Loucy (cell line): ENCODE measurements at regions not wholly inside any gene's neighbourhood (a gene's known extent, or its start where the extent isn't known, plus 50 kb on each side); places are given as distances from the start of the nearest gene placed in this dataset.

Source experiments
- H2AFZ ChIP-seq: fragments of 200-600 bp; sonication (generic); 2 replicates; pipeline ENCODE4 v1.6.0; 2016; ENCODE audit warnings: antibody characterized with exemption, mild to moderate bottlenecking, low read length, moderate library complexity
- H3F3A ChIP-seq: fragments of 200-600 bp; 2 replicates; pipeline ENCODE4 v1.6.0; 2016; ENCODE audit warnings: antibody characterized with exemption, low read depth, mild to moderate bottlenecking
- H3K27me3 ChIP-seq: fragments of 200-600 bp; sonication (generic); 2 replicates; pipeline ENCODE4 v1.6.1; 2014; ENCODE audit warnings: low read length, mild to moderate bottlenecking; ENCODE audit not compliant: insufficient read depth, poor library complexity, severe bottlenecking
- H3K36me3 ChIP-seq: fragments of 200-600 bp; sonication (generic); 2 replicates; pipeline ENCODE4 v1.6.1; 2016; ENCODE audit warnings: low read length; ENCODE audit not compliant: insufficient read depth
- H3K4me1 ChIP-seq: fragments of 200-600 bp; sonication (generic); 2 replicates; pipeline ENCODE4 v1.5.1; 2014; ENCODE audit warnings: low read length, mild to moderate bottlenecking; ENCODE audit not compliant: insufficient read depth, poor library complexity, severe bottlenecking
- H3K4me2 ChIP-seq: fragments of 200-600 bp; sonication (generic); 2 replicates; pipeline ENCODE4 v1.6.0; 2014; ENCODE audit warnings: antibody characterized with exemption, low read length, low read depth, mild to moderate bottlenecking; ENCODE audit not compliant: poor library complexity, severe bottlenecking
- H3K4me3 ChIP-seq: fragments of 200-600 bp; sonication (generic); 2 replicates; pipeline ENCODE4 v1.5.1; 2014; ENCODE audit warnings: low read length, mild to moderate bottlenecking, mixed read lengths; ENCODE audit not compliant: poor library complexity, severe bottlenecking
- H3K79me2 ChIP-seq: fragments of 200-600 bp; sonication (generic); 2 replicates; pipeline ENCODE4 v1.6.1; 2014; ENCODE audit warnings: low read length; ENCODE audit not compliant: insufficient read depth
- H3K9ac ChIP-seq: fragments of 200-600 bp; sonication (generic); 2 replicates; pipeline ENCODE4 v1.6.0; 2014; ENCODE audit warnings: mild to moderate bottlenecking, low read depth, low read length, moderate library complexity; ENCODE audit not compliant: poor library complexity, severe bottlenecking
- H3K9me2 ChIP-seq: fragments of 200-600 bp; sonication (generic); replicated peaks from 2 replicates; pipeline ENCODE4 v1.6.1; 2016; ENCODE audit warnings: low read depth, low read length, mixed read lengths
- H3K9me3 ChIP-seq: fragments of 200-600 bp; sonication (generic); 2 replicates; pipeline ENCODE4 v1.6.1; 2014; ENCODE audit warnings: mild to moderate bottlenecking, antibody characterized with exemption, low read length, low read depth; ENCODE audit not compliant: insufficient read depth
- H4K20me1 ChIP-seq: fragments of 200-600 bp; sonication (generic); 2 replicates; pipeline ENCODE4 v1.6.0; 2014; ENCODE audit warnings: antibody characterized with exemption, low read length, mild to moderate bottlenecking; ENCODE audit not compliant: insufficient read depth, poor library complexity, severe bottlenecking
- EZH2phosphoT487 ChIP-seq: fragments of 200-600 bp; IDR thresholded peaks from 2 replicates; pipeline ENCODE4 v1.6.1; 2018; ENCODE audit warnings: antibody characterized with exemption, mild to moderate bottlenecking, moderate library complexity, borderline replicate concordance
- TF ChIP-seq, protein P1 (sequence below): fragments of 200-600 bp; sonication (generic); conservative IDR thresholded peaks from 2 replicates; pipeline ENCODE4 v1.5.1; 2014; ENCODE audit warnings: mild to moderate bottlenecking, antibody characterized with exemption, low read length

- no peaks in the 10 kb centered on the region for H4K20me1 ChIP-seq
- no peaks in the 10 kb centered on the region for H3K4me1 ChIP-seq
- H3K4me2 ChIP-seq, result no peak overlapping the region
- H3K79me2 ChIP-seq, result no peaks in the 10 kb centered on the region
- H3K36me3 ChIP-seq, result no peaks in the 10 kb centered on the region
- H2AFZ ChIP-seq, result no peak overlapping the region
- no peak for TF ChIP-seq EZH2phosphoT487
- TF ChIP-seq, protein P1, sequence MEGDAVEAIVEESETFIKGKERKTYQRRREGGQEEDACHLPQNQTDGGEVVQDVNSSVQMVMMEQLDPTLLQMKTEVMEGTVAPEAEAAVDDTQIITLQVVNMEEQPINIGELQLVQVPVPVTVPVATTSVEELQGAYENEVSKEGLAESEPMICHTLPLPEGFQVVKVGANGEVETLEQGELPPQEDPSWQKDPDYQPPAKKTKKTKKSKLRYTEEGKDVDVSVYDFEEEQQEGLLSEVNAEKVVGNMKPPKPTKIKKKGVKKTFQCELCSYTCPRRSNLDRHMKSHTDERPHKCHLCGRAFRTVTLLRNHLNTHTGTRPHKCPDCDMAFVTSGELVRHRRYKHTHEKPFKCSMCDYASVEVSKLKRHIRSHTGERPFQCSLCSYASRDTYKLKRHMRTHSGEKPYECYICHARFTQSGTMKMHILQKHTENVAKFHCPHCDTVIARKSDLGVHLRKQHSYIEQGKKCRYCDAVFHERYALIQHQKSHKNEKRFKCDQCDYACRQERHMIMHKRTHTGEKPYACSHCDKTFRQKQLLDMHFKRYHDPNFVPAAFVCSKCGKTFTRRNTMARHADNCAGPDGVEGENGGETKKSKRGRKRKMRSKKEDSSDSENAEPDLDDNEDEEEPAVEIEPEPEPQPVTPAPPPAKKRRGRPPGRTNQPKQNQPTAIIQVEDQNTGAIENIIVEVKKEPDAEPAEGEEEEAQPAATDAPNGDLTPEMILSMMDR, result no peak
- no peaks in the 10 kb centered on the region for H3K9me3 ChIP-seq
- no peak overlapping the region for H3K9ac ChIP-seq
- no peak overlapping the region for H3K4me3 ChIP-seq
- no peaks in the 10 kb centered on the region for H3K27me3 ChIP-seq
- no peaks in the 10 kb centered on the region for H3F3A ChIP-seq
- H3K9me2 ChIP-seq, result no peaks in the 10 kb centered on the region
Observed at GRCh38 chrX:82031250-82031649, 829.3 kb downstream of the SH3BGRL start.

DNA sequence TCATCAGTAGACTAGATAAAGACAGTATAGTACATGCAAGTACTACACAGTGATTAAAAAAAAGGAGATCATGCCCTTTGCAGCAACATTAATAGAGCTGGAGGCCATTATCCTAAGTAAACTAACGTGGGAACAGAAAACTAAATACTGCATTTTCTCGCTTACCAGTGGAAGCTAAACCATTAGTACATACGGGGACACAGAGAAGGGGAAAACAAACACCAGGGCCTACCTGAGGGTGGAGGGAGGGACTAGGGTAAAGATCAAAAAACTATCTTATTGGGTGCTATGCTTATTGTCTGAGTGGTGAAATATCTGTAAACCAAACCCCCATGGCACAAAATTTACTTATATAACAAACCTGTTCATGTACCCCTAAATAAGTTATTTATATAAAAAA is 836.9 kb downstream of the SH3BGRL start:
- Histone ChIP-seq H3K9me2 (no peaks in the 10 kb centered on the region), H3K27me3 (no peaks in the 10 kb centered on the region), H3K79me2 (no peaks in the 10 kb centered on the region), H2AFZ (no peak overlapping the region), H3K4me3 (no peak overlapping the region), H3K4me2 (no peak overlapping the region), H4K20me1 (no peaks in the 10 kb centered on the region), H3K9me3 (no peaks in the 10 kb centered on the region), H3F3A (no peaks in the 10 kb centered on the region), H3K9ac (no peak overlapping the region), H3K4me1 (no peaks in the 10 kb centered on the region), H3K36me3 (no peaks in the 10 kb centered on the region)
- TF ChIP-seq, protein P1, result no peak

DNA sequence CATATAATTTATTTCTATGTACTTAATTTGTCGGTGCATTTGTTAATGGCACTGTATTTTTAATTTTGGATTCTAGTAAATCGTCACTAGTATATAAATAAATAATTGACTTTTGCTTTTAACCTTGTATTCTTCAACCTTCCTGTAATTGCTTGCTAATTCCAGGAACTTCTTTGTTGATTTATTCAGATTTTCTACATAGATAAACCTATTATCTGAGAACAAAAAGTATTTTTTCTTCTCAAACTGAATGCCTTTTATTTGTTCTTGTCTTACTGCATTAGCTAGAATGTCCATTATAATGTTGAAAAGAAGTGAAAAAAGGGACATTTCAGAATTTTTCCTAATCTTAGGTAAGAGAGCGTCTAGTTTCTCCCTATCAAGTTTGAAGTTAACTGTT is 839.1 kb downstream of the SH3BGRL start:
- no peaks in the 10 kb centered on the region for H3K36me3 ChIP-seq
- no peaks in the 10 kb centered on the region for H3K9me3 ChIP-seq
- TF ChIP-seq EZH2phosphoT487, result no peak
- TF ChIP-seq, protein P1, result no peak
- H3K4me3 ChIP-seq, result no peak overlapping the region
- H3K9ac ChIP-seq, result no peak overlapping the region
- no peaks in the 10 kb centered on the region for H3K9me2 ChIP-seq
- no peaks in the 10 kb centered on the region for H3K27me3 ChIP-seq
- H2AFZ ChIP-seq, result no peak overlapping the region
- H3K79me2 ChIP-seq, result no peaks in the 10 kb centered on the region
- H3F3A ChIP-seq, result no peaks in the 10 kb centered on the region
- H3K4me2 ChIP-seq, result no peak overlapping the region
- no peaks in the 10 kb centered on the region for H3K4me1 ChIP-seq
- no peaks in the 10 kb centered on the region for H4K20me1 ChIP-seq
